Nephron progenitor cell (in vitro differentiated cells): ENCODE measurements at regions not wholly inside any gene's neighbourhood (a gene's known extent, or its start where the extent isn't known, plus 50 kb on each side); places are given as distances from the start of the nearest gene placed in this dataset.

ENCODE experiments used
- DNase-seq: peaks from one replicate; pipeline ENCODE4 v3.0.0; 2021
- H3K27ac Mint-ChIP-seq: 2 replicates; pipeline ENCODE4 v1.8.0; 2021; ENCODE audit warnings: mild to moderate bottlenecking, moderate library complexity, mixed read lengths
- H3K27me3 Mint-ChIP-seq: 2 replicates; pipeline ENCODE4 v1.8.0; 2021; ENCODE audit warnings: mild to moderate bottlenecking, low read depth, mixed read lengths; ENCODE audit not compliant: poor library complexity
- H3K36me3 Mint-ChIP-seq: 2 replicates; pipeline ENCODE4 v1.8.0; 2021; ENCODE audit warnings: low read depth, mixed read lengths
- H3K4me1 Mint-ChIP-seq: 2 replicates; pipeline ENCODE4 v1.8.0; 2021; ENCODE audit warnings: mixed read lengths
- H3K4me3 Mint-ChIP-seq: 2 replicates; pipeline ENCODE4 v1.8.0; 2021; ENCODE audit warnings: mild to moderate bottlenecking, moderate library complexity, mixed read lengths
- H3K9me3 Mint-ChIP-seq: 2 replicates; pipeline ENCODE4 v1.8.0; 2021; ENCODE audit warnings: mild to moderate bottlenecking, moderate library complexity, mixed read lengths
- TF ChIP-seq, protein P1 (sequence below): fragments of 200-600 bp; sonication (generic); IDR thresholded peaks from 2 replicates; pipeline ENCODE4 v1.5.0; 2021; ENCODE audit warnings: antibody characterized with exemption

DNA sequence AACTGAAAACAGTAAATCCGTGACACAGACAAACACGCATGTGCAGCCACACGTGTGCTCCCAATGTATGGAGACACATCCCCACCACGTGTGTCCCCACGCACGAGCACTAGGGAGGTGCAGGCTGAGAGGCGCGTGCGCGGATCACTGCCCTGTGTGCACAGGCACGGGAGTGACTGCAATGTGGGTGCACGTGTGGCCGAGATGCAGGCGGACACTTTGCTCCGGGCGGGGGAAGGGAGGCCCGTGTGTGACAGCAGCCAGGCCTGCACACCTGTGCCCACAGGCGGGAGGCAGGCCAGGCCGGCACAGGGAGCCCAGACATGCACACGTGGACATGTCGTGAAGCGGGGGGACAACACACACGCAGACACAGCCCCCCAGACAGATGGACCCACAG, 77.0 kb downstream of the PTPRS start:
- no peak for DNase-seq
- Mint-ChIP-seq H3K36me3 (peaks cover 64% of the 10 kb centered on the region), H3K9me3 (no peaks in the 10 kb centered on the region), H3K4me3 (no peak overlapping the region), H3K4me1 (no peaks in the 10 kb centered on the region), H3K27me3 (peaks cover 2% of the 10 kb centered on the region), H3K27ac (no peak overlapping the region)
- TF ChIP-seq, protein P1, sequence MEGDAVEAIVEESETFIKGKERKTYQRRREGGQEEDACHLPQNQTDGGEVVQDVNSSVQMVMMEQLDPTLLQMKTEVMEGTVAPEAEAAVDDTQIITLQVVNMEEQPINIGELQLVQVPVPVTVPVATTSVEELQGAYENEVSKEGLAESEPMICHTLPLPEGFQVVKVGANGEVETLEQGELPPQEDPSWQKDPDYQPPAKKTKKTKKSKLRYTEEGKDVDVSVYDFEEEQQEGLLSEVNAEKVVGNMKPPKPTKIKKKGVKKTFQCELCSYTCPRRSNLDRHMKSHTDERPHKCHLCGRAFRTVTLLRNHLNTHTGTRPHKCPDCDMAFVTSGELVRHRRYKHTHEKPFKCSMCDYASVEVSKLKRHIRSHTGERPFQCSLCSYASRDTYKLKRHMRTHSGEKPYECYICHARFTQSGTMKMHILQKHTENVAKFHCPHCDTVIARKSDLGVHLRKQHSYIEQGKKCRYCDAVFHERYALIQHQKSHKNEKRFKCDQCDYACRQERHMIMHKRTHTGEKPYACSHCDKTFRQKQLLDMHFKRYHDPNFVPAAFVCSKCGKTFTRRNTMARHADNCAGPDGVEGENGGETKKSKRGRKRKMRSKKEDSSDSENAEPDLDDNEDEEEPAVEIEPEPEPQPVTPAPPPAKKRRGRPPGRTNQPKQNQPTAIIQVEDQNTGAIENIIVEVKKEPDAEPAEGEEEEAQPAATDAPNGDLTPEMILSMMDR = no peak

DNA sequence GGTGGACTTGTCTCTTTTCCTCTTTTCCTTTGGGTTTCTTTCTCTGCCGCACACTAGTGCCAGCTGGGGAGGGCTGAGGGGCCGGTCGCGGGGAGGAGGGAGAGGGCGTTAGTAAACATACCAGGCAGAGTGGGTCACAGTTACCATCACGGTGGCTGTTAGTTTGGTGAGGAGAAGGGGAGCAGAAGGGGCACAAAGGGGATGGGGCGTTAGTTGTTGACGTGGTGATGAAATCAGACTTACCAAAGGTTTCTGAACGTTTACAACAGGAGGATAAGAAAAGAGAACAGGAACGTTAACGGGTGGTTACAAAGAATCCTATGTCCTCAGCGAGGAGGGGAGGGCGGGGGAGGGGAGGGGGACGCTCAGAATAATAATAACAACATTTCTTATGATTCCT, 77.9 kb downstream of the PTPRS start:
- DNase-seq = no peak
- Mint-ChIP-seq H3K4me3 (no peak overlapping the region), H3K27me3 (peaks cover 2% of the 10 kb centered on the region), H3K4me1 (no peaks in the 10 kb centered on the region), H3K36me3 (peaks cover 69% of the 10 kb centered on the region), H3K27ac (no peak overlapping the region), H3K9me3 (no peaks in the 10 kb centered on the region)
- TF ChIP-seq, protein P1 = no peak

DNA sequence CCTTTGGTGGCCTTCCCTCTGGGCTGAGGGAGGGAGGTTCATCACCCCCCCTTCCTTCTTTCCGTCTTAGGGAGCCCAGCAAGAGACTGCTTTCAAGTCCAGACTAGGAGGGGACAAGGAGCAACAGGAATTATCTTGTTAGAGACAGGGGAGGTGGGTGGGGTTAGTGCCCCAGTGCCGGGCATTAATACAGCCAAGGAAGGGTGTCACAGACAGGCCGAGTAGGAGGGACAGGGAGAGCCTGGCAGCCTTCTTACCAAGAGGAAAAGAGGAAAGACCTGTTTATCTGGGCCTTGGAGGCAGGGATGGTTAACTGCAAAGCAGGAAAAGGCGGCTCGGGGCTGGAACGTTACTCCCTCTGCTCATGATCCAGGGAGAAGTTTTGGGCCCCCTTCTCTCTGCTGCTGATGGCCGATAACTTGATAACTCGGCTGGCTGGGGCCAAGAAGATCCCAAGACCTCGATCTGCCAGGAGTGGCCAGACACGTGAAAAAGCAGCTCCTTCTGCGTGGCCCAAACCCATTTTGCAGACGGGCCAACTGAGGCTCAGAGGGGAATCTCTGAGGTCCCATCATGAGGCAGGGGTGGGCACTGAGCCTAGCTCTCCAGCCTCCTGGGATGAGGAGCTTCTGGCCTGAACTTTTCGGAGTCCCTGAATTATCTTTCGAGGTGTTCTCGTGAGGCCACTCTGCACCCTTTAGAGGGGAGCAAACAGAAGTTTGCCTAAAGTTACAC, 79.3 kb downstream of the PTPRS start:
- Mint-ChIP-seq H3K9me3 (peaks cover 7% of the 10 kb centered on the region), H3K27ac (no peak overlapping the region), H3K27me3 (no peaks in the 10 kb centered on the region), H3K36me3 (peaks cover 75% of the 10 kb centered on the region), H3K4me3 (no peak overlapping the region), H3K4me1 (no peaks in the 10 kb centered on the region)
- DNase-seq = no peak
- TF ChIP-seq, protein P1 = no peak

DNA sequence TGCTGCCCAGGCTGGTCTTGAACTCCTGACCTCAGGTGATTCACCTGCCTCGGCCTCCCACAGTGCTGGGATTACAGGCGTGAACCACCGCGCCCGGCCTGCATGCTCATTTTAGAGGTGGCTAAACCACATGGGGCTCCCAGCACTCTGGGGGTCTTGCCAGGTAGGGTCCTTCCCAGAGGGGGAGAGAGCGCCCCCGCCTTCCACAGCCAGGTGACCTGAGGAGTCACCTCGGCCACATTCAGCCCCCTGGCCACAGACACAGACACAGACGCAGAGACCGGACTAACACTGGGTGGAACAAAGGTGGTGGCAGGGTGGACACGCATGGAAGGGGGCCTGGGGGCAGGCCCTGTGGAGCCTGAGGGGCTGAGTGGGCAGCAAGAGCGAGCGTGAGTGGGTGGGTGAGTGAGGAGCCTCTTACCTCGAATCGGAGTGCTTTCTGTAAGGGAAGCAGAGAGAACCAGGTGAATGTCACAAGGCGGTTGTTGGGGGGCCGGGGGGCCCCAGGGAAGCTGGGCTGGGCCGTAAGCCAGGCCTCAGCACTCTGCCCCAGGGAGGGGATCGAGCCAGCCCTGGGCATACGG, 80.1 kb downstream of the PTPRS start:
- Mint-ChIP-seq H3K27me3 (no peaks in the 10 kb centered on the region), H3K4me1 (no peaks in the 10 kb centered on the region), H3K36me3 (peaks cover 83% of the 10 kb centered on the region), H3K9me3 (peaks cover 15% of the 10 kb centered on the region), H3K27ac (no peak overlapping the region), H3K4me3 (no peak overlapping the region)
- no peak for DNase-seq
- TF ChIP-seq, protein P1 = no peak

DNA sequence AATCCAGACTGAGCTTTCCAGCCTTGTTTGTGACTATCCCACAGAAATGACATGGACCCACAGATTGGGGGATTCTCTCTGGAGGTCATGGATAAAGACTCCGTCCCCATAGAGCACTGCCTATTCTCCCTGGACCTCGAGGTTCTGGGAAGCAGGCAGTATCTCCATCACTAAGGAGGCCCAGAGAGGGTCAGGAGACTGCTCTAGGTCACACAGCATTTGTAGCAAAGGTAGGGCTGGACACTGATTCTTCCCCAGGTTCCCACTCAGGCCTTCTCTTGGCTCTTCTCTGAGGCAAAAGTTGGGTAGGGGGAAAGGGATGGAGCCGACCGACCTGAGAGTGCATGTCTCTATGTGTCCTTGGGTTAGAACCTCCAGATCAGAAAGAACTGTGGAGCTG, 80.9 kb downstream of the PTPRS start:
- H3K4me1 Mint-ChIP-seq = no peaks in the 10 kb centered on the region
- no peaks in the 10 kb centered on the region for H3K27me3 Mint-ChIP-seq
- H3K4me3 Mint-ChIP-seq = no peak overlapping the region
- TF ChIP-seq, protein P1 = no peak
- no peak overlapping the region for H3K27ac Mint-ChIP-seq
- H3K36me3 Mint-ChIP-seq = peaks cover 88% of the 10 kb centered on the region
- H3K9me3 Mint-ChIP-seq = peaks cover 23% of the 10 kb centered on the region
- no peak for DNase-seq
